SH-SY5Y (cell line): ENCODE measurements at regions not wholly inside any gene's neighbourhood (a gene's known extent, or its start where the extent isn't known, plus 50 kb on each side); places are given as distances from the start of the nearest gene placed in this dataset.

Source experiments
- GATA2 ChIP-seq: IDR thresholded peaks from 2 replicates; pipeline ENCODE4 v1.6.1; 2011; ENCODE audit warnings: mild to moderate bottlenecking, low read depth, low read length
- GATA3 ChIP-seq: IDR thresholded peaks from 2 replicates; pipeline ENCODE4 v1.6.1; 2011; ENCODE audit warnings: low read depth, mild to moderate bottlenecking, low read length, moderate library complexity

- TF ChIP-seq GATA2: no peak
- no peak for TF ChIP-seq GATA3
Measured at GRCh38 chr13:78100486-78100885, 181.9 kb upstream of the EDNRB start.
